Body of pancreas (tissue), 4 donors: ENCODE measurements at regions not wholly inside any gene's neighbourhood (a gene's known extent, or its start where the extent isn't known, plus 50 kb on each side); places are given as distances from the start of the nearest gene placed in this dataset.

Experiments
- POLR2A ChIP-seq, 3 donors: fragments of 450-650 bp; IDR thresholded peaks; one replicate each; pipeline ENCODE4 v1.6.1; 2016; ENCODE audit warnings: antibody characterized with exemption in 3 of 3, mild to moderate bottlenecking in 2 of 3
- TF ChIP-seq, protein P1 (sequence below), 7 experiments: fragments of 450-650 bp in 4 of 7; fragments of 200-600 bp in 3 of 7; sonication (generic) in 3 of 7; IDR thresholded peaks; one replicate each; pipeline ENCODE4 v1.5.1; 2016 to 2019; ENCODE audit warnings: antibody characterized with exemption in 7 of 7

DNA sequence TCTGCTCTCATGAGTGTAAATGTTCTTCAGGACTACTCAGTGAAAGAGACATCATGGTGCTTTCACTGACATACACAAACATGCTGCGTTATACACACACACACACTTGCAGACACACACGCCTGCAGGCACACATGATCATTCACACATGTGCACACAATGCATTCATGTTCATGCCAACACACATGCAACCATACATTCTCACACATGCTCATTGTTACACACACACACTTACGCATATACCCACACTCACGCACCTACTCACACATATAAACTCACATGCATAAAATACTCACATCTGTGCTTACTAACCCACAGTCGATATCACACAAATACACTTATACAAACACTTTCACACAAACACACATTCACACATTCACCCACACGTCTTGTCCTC is 241.6 kb downstream of the LMX1A start:
- TF ChIP-seq, protein P1, sequence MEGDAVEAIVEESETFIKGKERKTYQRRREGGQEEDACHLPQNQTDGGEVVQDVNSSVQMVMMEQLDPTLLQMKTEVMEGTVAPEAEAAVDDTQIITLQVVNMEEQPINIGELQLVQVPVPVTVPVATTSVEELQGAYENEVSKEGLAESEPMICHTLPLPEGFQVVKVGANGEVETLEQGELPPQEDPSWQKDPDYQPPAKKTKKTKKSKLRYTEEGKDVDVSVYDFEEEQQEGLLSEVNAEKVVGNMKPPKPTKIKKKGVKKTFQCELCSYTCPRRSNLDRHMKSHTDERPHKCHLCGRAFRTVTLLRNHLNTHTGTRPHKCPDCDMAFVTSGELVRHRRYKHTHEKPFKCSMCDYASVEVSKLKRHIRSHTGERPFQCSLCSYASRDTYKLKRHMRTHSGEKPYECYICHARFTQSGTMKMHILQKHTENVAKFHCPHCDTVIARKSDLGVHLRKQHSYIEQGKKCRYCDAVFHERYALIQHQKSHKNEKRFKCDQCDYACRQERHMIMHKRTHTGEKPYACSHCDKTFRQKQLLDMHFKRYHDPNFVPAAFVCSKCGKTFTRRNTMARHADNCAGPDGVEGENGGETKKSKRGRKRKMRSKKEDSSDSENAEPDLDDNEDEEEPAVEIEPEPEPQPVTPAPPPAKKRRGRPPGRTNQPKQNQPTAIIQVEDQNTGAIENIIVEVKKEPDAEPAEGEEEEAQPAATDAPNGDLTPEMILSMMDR (IDR thresholded peaks at IDR 0.05), result no peak
- TF ChIP-seq POLR2A (IDR thresholded peaks at IDR 0.05), result no peak
